GM12878 (cell line): ENCODE measurements at regions not wholly inside any gene's neighbourhood (a gene's known extent, or its start where the extent isn't known, plus 50 kb on each side); places are given as distances from the start of the nearest gene placed in this dataset.

Experiments used
- ATAC-seq: fragments of 200-7000 bp; cut with Tn5 transposase; 3 replicates; pipeline ENCODE4 v1.9.1; 2020; ENCODE audit warnings: mild to moderate bottlenecking, moderate library complexity
- BruUV-seq: library from RNA; stranded (reverse); fragments of 400-500 nt; replicated peaks from 2 replicates; lab custom pipeline; 2021; lab: Mats Ljungman, UMichigan
- CTCF ChIA-PET: fragments of 300-600 bp; sonication (Branson Sonifier 250); formaldehyde crosslinking; extraction: SDS; loops from one replicate; lab custom pipeline; 2021; ENCODE audit warnings: inconsistent platforms; lab: Yijun Ruan, JAX
- POLR2A ChIA-PET: fragments of 350-600 bp; formaldehyde crosslinking; extraction: SDS; loops from one replicate; lab custom pipeline; 2021; ENCODE audit warnings: inconsistent platforms; lab: Charles Lee
- RAD21 ChIA-PET: fragments of 300-600 bp; sonication (Branson Sonifier 250); formaldehyde crosslinking; loops from one replicate; lab custom pipeline; 2023; ENCODE audit warnings: antibody characterized with exemption; ENCODE audit not compliant: unreplicated experiment; lab: Charles Lee
- SMC1A ChIA-PET: fragments of 300-600 bp; sonication (Branson Sonifier 250); formaldehyde crosslinking; loops from one replicate; lab custom pipeline; 2023; ENCODE audit not compliant: unreplicated experiment, uncharacterized antibody; lab: Charles Lee
- DNase-seq: peaks from one replicate; pipeline ENCODE4 v3.0.0-alpha.2; 2011; ENCODE audit warnings: low read depth, low spot score
- FAIRE-seq: peaks from 3 replicates; lab custom pipeline; 2011; peaks lifted over from hg19 to GRCh38; lab: Jason Lieb, UNC
- H2AFZ ChIP-seq: 2 replicates; pipeline ENCODE4 v1.6.0; 2011; ENCODE audit warnings: low read depth, low read length, control low read depth; ENCODE audit not compliant: control insufficient read depth
- H3K27ac ChIP-seq: 2 replicates; pipeline ENCODE4 v1.5.1; 2011; ENCODE audit warnings: control low read depth; ENCODE audit not compliant: control insufficient read depth, insufficient read depth
- H3K27me3 ChIP-seq, 2 experiments: replicated peaks in 1 of 2; 2 replicates each; pipeline versions ENCODE4 v1.6.0 to v1.6.1; 2011; ENCODE audit warnings: low read length in 1 of 2; ENCODE audit not compliant: control insufficient read depth in 2 of 2, insufficient read depth in 2 of 2
- H3K36me3 ChIP-seq, 2 experiments: 2 replicates each; pipeline ENCODE4 v1.5.1; 2011; ENCODE audit warnings: low read length in 1 of 2; ENCODE audit not compliant: control insufficient read depth in 2 of 2, insufficient read depth in 2 of 2
- H3K4me1 ChIP-seq: 2 replicates; pipeline ENCODE4 v1.6.1; 2011; ENCODE audit warnings: mild to moderate bottlenecking, low read length, moderate library complexity, mixed read lengths; ENCODE audit not compliant: control insufficient read depth, insufficient read depth
- H3K4me2 ChIP-seq: 2 replicates; pipeline ENCODE4 v1.6.0; 2011; ENCODE audit warnings: control low read depth; ENCODE audit not compliant: control insufficient read depth, insufficient read depth
- H3K4me3 ChIP-seq: fragments of 200-600 bp; sonication (generic); 2 replicates; pipeline ENCODE4 v1.5.1; 2016
- H3K79me2 ChIP-seq: 2 replicates; pipeline ENCODE4 v1.6.0; 2011; ENCODE audit warnings: low read length; ENCODE audit not compliant: control insufficient read depth, insufficient read depth
- H3K9ac ChIP-seq: 2 replicates; pipeline ENCODE4 v1.8.0; 2011; ENCODE audit warnings: low read length, control low read depth, mixed read lengths; ENCODE audit not compliant: control insufficient read depth, insufficient read depth
- H3K9me3 ChIP-seq: replicated peaks from 3 replicates; pipeline ENCODE4 v1.5.1; 2011; ENCODE audit warnings: mild to moderate bottlenecking, low read length; ENCODE audit not compliant: control insufficient read depth, insufficient read depth
- H4K20me1 ChIP-seq: 2 replicates; pipeline ENCODE4 v1.6.0; 2011; ENCODE audit not compliant: control insufficient read depth, insufficient read depth
- GABPA ChIP-seq: IDR thresholded peaks from 2 replicates; pipeline ENCODE4 v1.6.1; 2014; ENCODE audit warnings: antibody characterized with exemption, low read depth, mild to moderate bottlenecking, inconsistent platforms
- HDGF ChIP-seq: fragments of 450-650 bp; IDR thresholded peaks from 2 replicates; pipeline ENCODE4 v1.6.1; 2016; ENCODE audit warnings: antibody characterized with exemption
- IKZF1 ChIP-seq: fragments of 450-650 bp; conservative IDR thresholded peaks from 2 replicates; pipeline ENCODE4 v1.6.1; 2017; ENCODE audit warnings: antibody characterized with exemption, mild to moderate bottlenecking
- NR2C1 ChIP-seq: fragments of 450-650 bp; IDR thresholded peaks from 2 replicates; pipeline ENCODE4 v1.6.1; 2017; ENCODE audit warnings: antibody characterized with exemption, mild to moderate bottlenecking, moderate library complexity
- RFX5 ChIP-seq: IDR thresholded peaks from 2 replicates; pipeline ENCODE4 v1.6.1; 2011; ENCODE audit warnings: low read depth, low read length, improper control_type of control experiment
- ZNF687 ChIP-seq: fragments of 450-650 bp; IDR thresholded peaks from 2 replicates; pipeline ENCODE4 v1.6.1; 2017; ENCODE audit warnings: mild to moderate bottlenecking, moderate library complexity
- WGBS: methylation state at CpG from one replicate; pipeline ENCODE4 v1.1.6; 2016; ENCODE audit warnings: low lambda C conversion rate; ENCODE audit not compliant: insufficient replicate concordance, insufficient coverage; ENCODE audit errors: missing lambda C conversion rate; 5-methylcytosine and 5-hydroxymethylcytosine counted together
- in situ Hi-C: fragments of 300-500 bp; cut with MboI; formaldehyde crosslinking; loops from 9 replicates; pipeline ENCODE4 v1.14.3; 2018; ENCODE audit warnings: mixed read lengths
- intact Hi-C: fragments of 100-400 bp; cut with micrococcal nuclease; formaldehyde crosslinking; loops from one replicate; pipeline ENCODE4 v1.14.2; 2022; ENCODE audit not compliant: unreplicated experiment
- TF ChIP-seq, protein P1 (sequence below): IDR thresholded peaks from 2 replicates; pipeline ENCODE4 v1.6.1; 2012; ENCODE audit warnings: low read depth, low read length, improper control_type of control experiment
- TF ChIP-seq, protein P2 (sequence below): fragments of 450-650 bp; formaldehyde crosslinking; IDR thresholded peaks from 2 replicates; pipeline ENCODE4 v1.4.0; 2022; ENCODE audit warnings: mild to moderate bottlenecking, moderate library complexity

- Histone ChIP-seq H4K20me1 (no peaks in the 10 kb centered on the region), H3K79me2 (no peaks in the 10 kb centered on the region), H2AFZ (no peak overlapping the region), H3K4me1 (no peaks in the 10 kb centered on the region), H3K4me2 (no peak overlapping the region), H3K27ac (no peak overlapping the region), H3K36me3 (no peaks in the 10 kb centered on the region), H3K9ac (no peak overlapping the region), H3K4me3 (no peak overlapping the region), H3K27me3 (no peaks in the 10 kb centered on the region; a peak in 1 of 4 replicates), H3K9me3 (no peaks in the 10 kb centered on the region; the same call in 2 of the 3 replicates)
- ChIA-PET CTCF (no interaction called here), POLR2A (no interaction called here), RAD21 (no interaction called here), SMC1A (interaction anchor here (1.4 kb wide), 1 partner anchor 11 kb away, joined by 3 read pairs; no protein-coding TSS in a partner anchor)
- DNase-seq (no peak), ATAC-seq (no peak), FAIRE-seq (no peak)
- BruUV-seq: no TSS peak
- intact Hi-C loops (no loop called here), in situ Hi-C loops (no loop called here)
- 30% methylated on average over 6 of the region's 6 CpGs for WGBS
- no peak for TF ChIP-seq GABPA
Observed at GRCh38 chr3:10632125-10632524, 126.7 kb upstream of the ATP2B2 start.

- RAD21 ChIA-PET: no interaction called here
- H3K9ac ChIP-seq: no peak overlapping the region
- CTCF ChIA-PET: no interaction called here
- H3K4me2 ChIP-seq: no peak overlapping the region
- DNase-seq (no peak), FAIRE-seq (no peak), ATAC-seq (no peak)
- H3K36me3 ChIP-seq: no peaks in the 10 kb centered on the region
- no peaks in the 10 kb centered on the region for H3K79me2 ChIP-seq
- H4K20me1 ChIP-seq: no peaks in the 10 kb centered on the region
- intact Hi-C loops (no loop called here), in situ Hi-C loops (no loop called here)
- H3K9me3 ChIP-seq: no peaks in the 10 kb centered on the region; the same call in 2 of the 3 replicates
- H3K4me3 ChIP-seq: no peak overlapping the region
- H2AFZ ChIP-seq: no peak overlapping the region
- no peaks in the 10 kb centered on the region; a peak in 1 of 4 replicates for H3K27me3 ChIP-seq
- 0% methylated on average over 3 of the region's 3 CpGs for WGBS
- SMC1A ChIA-PET: interaction anchor here (1.4 kb wide), 1 partner anchor 10 kb away, joined by 3 read pairs; no protein-coding TSS in a partner anchor
- no peaks in the 10 kb centered on the region for H3K4me1 ChIP-seq
- POLR2A ChIA-PET: no interaction called here
- no peak overlapping the region for H3K27ac ChIP-seq
- BruUV-seq: no TSS peak
- TF ChIP-seq, protein P1, sequence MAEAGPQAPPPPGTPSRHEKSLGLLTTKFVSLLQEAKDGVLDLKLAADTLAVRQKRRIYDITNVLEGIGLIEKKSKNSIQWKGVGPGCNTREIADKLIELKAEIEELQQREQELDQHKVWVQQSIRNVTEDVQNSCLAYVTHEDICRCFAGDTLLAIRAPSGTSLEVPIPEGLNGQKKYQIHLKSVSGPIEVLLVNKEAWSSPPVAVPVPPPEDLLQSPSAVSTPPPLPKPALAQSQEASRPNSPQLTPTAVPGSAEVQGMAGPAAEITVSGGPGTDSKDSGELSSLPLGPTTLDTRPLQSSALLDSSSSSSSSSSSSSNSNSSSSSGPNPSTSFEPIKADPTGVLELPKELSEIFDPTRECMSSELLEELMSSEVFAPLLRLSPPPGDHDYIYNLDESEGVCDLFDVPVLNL: no peak
- TF ChIP-seq NR2C1 (no peak), RFX5 (no peak), ZNF687 (no peak), HDGF (no peak), IKZF1 (no peak)
- TF ChIP-seq, protein P2, sequence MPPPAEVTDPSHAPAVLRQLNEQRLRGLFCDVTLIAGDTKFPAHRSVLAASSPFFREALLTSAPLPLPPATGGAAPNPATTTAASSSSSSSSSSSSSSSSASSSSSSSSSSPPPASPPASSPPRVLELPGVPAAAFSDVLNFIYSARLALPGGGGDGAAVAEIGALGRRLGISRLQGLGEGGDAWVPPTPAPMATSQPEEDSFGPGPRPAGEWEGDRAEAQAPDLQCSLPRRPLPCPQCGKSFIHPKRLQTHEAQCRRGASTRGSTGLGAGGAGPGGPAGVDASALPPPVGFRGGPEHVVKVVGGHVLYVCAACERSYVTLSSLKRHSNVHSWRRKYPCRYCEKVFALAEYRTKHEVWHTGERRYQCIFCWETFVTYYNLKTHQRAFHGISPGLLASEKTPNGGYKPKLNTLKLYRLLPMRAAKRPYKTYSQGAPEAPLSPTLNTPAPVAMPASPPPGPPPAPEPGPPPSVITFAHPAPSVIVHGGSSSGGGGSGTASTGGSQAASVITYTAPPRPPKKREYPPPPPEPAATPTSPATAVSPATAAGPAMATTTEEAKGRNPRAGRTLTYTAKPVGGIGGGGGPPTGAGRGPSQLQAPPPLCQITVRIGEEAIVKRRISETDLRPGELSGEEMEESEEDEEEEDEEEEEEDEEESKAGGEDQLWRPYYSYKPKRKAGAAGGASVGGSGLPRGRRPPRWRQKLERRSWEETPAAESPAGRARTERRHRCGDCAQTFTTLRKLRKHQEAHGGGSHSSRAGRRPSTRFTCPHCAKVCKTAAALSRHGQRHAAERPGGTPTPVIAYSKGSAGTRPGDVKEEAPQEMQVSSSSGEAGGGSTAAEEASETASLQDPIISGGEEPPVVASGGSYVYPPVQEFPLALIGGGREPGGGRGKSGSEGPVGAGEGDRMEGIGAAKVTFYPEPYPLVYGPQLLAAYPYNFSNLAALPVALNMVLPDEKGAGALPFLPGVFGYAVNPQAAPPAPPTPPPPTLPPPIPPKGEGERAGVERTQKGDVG (CRISPR knock-in tag): no peak
Observed at GRCh38 chr3:10632741-10633140, 127.4 kb upstream of the ATP2B2 start.
